GM18870 (cell line): ENCODE measurements at regions not wholly inside any gene's neighbourhood (a gene's known extent, or its start where the extent isn't known, plus 50 kb on each side); places are given as distances from the start of the nearest gene placed in this dataset.
"Not testable (repeated sequence)": the region's sequence is repeated elsewhere in the genome, so short reads cannot be mapped to it uniquely, and the experiment has no call there.

Experiments used
- ATAC-seq: cut with Tn5 transposase; IDR thresholded peaks from one replicate; pipeline ENCODE4 v1.9.1; 2021; ENCODE audit warnings: moderate library complexity; ENCODE audit not compliant: unreplicated experiment

GRCh38 chr6:26257272-26257671 is 107.7 kb upstream of the BTN3A2 start:
- ATAC-seq: no peak

GRCh38 chr6:26258212-26258977 is 106.6 kb upstream of the BTN3A2 start:
- ATAC-seq: no peak

GRCh38 chr6:26260110-26260637 is 104.8 kb upstream of the BTN3A2 start:
- no peak for ATAC-seq

GRCh38 chr6:26260725-26261490 is 104.1 kb upstream of the BTN3A2 start:
- no peak for ATAC-seq

GRCh38 chr6:26264547-26264946 is 100.5 kb upstream of the BTN3A2 start:
- no peak for ATAC-seq

- ATAC-seq: no peak
Observed at GRCh38 chr6:26267083-26267589, 97.9 kb upstream of the BTN3A2 start.

GRCh38 chr6:26268659-26269402 is 96.2 kb upstream of the BTN3A2 start:
- no peak for ATAC-seq

- no peak for ATAC-seq
Observed at GRCh38 chr6:26269531-26270485, 95.2 kb upstream of the BTN3A2 start.

GRCh38 chr6:26270486-26270861 is 94.5 kb upstream of the BTN3A2 start:
- ATAC-seq: no peak

GRCh38 chr6:26270903-26271667 is 93.9 kb upstream of the BTN3A2 start:
- ATAC-seq: no peak

- ATAC-seq: no peak
Observed at GRCh38 chr6:26271668-26272024, 93.4 kb upstream of the BTN3A2 start.

- peak; percentile 6 for ATAC-seq
Observed at GRCh38 chr6:26272171-26272637, 92.8 kb upstream of the BTN3A2 start.

GRCh38 chr6:26273673-26274588 is 91.1 kb upstream of the BTN3A2 start:
- ATAC-seq: no peak

GRCh38 chr6:26275663-26276062 is 89.3 kb upstream of the BTN3A2 start:
- no peak for ATAC-seq

- no peak for ATAC-seq
Observed at GRCh38 chr6:26276841-26277648, 88.0 kb upstream of the BTN3A2 start.

- no peak for ATAC-seq
Observed at GRCh38 chr6:26278536-26278935, 86.5 kb upstream of the BTN3A2 start.

- not testable (repeated sequence) for ATAC-seq
Observed at GRCh38 chr6:26279371-26279770, 85.6 kb upstream of the BTN3A2 start.
